Heart left ventricle (tissue), 13 donors: ENCODE measurements at regions not wholly inside any gene's neighbourhood (a gene's known extent, or its start where the extent isn't known, plus 50 kb on each side); places are given as distances from the start of the nearest gene placed in this dataset.

Experiments used
- POLR2A ChIP-seq, 2 donors: fragments of 450-650 bp; IDR thresholded peaks; one replicate each; pipeline ENCODE4 v1.6.1; 2017; ENCODE audit warnings: antibody characterized with exemption in 2 of 2, mild to moderate bottlenecking in 2 of 2, moderate library complexity in 2 of 2
- TF ChIP-seq, protein P1 (sequence below), 12 donors: fragments of 200-600 bp; sonication (generic) in 4 of 12; IDR thresholded peaks; one replicate each; pipeline versions ENCODE4 v1.5.0 to v1.8.0; 2018 to 2022; ENCODE audit warnings: antibody characterized with exemption in 12 of 12, mild to moderate bottlenecking in 5 of 12
- donor health status: ischemic (EF 13 %, LVEDD 7.1; RV severe dilation, severe dysfunction).
- donor health status: DM: no; HTN: yes; CAD: no.
- donor health status: DM: no; HTN: no; CAD: no.
- donor health status: ischemic (EF 25% LVEDD 6.9; RV normal size, moderate dysfunction).
- donor health status: ischemic (EF 25% LVEDD 5.7; RV mildly dilated, moderate dysfunction).
- donor health status: ischemic (EF 35%, LVEDD 5.7; RV mildly dilated, moderate dysfunction).
- donor health status: nonischemic (EF 11% LVEDD 7.7; RV severe dilation, severe dysfunction).
- donor health status: DM: yes; HTN: yes; CAD: no.
- donor health status: PGD.
- donor health status: ischemic (EF 29% LVEDD 5.4; RV normal size, mild dysfunction).
- donor health status: nonischemic (EF 23%, LVEDD 6.1; RV moderate dilation, normal function).

DNA sequence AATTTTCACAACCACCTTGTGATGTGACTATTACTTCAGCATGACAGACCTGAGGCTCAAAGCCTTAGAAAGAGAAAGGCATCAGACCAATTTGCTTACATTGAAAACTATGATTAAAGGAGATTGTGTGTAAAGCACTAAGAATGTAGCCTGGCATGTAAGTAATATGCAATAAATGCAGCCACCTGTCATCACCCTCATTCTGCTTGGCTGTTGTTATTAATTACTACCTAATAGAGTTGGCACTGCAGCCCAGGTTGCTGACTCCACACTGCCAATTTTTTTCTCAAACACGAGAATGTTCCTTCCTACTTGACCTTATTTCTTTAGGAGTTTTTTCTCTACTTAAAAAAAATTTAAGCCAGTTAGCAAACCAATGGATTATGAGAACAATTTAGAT lies 61.2 kb upstream of the NPVF start:
- TF ChIP-seq, protein P1, sequence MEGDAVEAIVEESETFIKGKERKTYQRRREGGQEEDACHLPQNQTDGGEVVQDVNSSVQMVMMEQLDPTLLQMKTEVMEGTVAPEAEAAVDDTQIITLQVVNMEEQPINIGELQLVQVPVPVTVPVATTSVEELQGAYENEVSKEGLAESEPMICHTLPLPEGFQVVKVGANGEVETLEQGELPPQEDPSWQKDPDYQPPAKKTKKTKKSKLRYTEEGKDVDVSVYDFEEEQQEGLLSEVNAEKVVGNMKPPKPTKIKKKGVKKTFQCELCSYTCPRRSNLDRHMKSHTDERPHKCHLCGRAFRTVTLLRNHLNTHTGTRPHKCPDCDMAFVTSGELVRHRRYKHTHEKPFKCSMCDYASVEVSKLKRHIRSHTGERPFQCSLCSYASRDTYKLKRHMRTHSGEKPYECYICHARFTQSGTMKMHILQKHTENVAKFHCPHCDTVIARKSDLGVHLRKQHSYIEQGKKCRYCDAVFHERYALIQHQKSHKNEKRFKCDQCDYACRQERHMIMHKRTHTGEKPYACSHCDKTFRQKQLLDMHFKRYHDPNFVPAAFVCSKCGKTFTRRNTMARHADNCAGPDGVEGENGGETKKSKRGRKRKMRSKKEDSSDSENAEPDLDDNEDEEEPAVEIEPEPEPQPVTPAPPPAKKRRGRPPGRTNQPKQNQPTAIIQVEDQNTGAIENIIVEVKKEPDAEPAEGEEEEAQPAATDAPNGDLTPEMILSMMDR (IDR thresholded peaks at IDR 0.05): no peak
- TF ChIP-seq POLR2A (IDR thresholded peaks at IDR 0.05): no peak
